COLO829 (cell line): ENCODE measurements at regions not wholly inside any gene's neighbourhood (a gene's known extent, or its start where the extent isn't known, plus 50 kb on each side); places are given as distances from the start of the nearest gene placed in this dataset.

ENCODE experiments used
- DNase-seq: peaks from one replicate; pipeline ENCODE4 v3.0.0; 2012; ENCODE audit warnings: low spot score

DNA sequence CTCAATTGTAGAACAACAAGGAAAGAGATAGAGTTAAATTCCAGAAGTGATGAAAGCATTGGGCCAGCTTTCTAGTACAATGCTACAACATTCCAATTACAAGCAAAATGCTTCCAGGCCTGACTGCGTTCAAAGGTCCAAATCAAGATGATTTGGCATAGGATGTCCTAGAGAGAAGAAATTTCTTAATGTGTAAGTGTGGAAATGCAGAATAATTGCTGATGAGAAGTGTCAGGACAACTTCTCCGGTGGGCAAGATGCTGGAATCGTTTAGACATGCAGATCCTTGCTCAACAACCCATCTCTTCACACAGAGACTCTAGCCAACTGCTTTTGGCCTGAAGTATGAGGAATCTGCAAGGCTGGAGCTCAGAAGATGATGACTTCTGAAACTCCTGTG lies 71.1 kb upstream of the PDZRN3 start:
- DNase-seq = no peak

DNA sequence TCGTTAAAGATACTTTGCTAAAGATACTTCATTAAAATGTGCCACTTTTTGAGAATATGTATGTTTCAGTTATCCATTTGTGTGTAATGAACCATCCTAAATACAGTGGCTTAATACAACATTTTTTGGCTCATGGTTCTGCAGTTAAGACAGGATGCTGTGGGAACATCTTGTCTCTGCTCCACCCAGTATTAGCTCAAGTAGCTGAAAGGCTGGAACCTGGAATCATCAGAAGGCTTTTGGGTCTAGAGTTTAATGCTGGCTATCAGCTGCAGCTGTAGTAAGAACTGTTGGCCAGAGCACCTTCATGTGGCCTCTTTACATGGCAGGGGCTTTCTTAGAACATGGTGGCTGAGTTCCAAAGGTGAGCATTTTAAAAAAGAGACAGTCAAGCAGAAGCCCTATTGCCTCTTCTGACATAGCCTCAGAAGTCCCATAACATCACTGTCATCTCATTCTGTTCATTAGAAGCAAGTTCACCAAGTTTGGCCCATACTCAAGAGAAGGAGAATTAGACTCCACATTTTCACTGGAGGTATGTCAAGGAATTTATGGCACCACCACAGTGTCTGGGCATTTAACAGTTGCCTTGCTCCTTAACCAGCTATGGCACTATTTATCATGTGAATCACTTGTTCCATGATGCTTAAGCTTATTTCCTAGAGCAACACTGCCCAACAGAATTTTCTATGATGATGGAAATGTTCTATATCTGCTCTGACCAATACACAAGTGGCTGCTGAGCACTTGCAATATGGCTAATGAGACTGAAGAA lies 70.4 kb upstream of the PDZRN3 start:
- DNase-seq = no peak

DNA sequence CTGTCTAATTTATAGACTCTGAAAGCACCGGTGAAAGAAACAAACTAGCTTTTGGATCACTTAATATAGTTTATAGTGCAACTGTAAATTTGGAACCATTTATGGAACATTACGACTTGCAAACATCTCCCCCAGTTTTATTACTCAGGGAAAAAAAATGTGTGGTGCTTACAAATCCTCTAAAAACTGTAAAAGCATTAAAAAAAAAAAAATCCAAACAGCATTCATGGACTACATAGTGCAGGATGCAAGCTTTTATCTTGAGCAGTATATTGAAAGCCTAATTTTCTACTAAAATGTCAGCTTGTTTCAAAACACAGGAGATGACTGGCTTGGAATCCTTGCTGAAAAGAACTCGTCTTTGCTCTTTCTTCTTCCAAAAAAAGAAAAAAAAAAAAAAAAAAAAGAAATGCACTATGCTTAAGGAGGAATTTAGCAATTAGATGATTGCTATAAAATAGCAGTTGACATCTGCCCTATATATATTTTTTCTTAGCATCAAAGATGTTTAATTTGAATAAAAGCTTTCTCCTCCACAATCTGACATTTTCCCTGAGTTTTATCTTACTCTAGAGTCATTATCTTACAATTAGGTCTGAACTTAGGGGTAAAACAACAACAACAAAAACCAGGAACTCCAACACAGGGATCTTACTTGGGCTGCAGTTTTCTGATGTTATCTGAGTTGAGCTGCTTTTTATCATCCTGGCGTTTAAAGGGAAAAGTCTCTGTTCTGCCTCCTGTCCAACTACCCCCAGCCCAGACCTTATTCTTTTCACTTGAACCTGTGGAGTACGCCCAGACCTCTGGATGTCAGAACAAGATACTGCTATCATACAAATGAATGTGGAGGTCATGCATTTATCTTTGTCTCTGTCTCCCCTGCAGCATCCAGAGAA lies 62.6 kb upstream of the PDZRN3 start:
- DNase-seq = no peak

DNA sequence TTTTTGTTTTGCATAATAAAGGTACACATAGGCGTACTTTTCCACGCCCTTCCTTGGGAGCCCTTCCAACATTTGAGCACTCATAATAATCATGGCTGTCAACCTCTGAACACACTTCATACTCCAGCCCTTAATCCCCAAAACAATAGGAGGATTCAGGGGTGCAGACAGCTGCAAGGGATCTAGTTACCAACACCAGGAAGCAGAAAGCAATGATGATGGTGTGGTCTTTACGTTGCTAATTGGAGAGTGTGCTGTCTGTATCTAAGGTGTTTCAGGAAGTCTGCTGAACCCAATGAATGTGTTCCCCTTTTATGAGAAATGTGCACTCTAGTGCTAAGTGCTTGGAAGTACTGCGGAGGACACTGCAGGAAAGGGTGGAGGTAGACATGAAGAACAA lies 60.3 kb upstream of the PDZRN3 start:
- no peak for DNase-seq

DNA sequence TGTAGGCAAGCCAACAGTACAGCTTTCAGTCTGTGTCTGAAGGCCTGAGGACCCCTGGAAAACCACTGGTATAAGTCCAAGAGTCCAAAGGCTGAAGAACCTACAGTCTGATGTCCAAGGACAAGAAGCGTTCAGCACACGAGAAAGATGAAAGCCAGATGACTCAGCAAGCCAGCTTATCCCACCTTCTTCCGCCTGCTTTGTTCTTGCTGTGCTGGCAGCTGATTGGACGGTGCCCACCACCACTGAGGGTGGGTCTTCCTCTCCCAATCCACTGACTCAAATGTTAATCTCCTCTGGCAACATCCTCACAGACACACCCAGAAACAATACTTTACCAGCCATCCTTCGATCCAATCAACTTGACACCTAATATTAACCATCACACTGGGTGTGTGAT lies 59.0 kb upstream of the PDZRN3 start:
- DNase-seq = no peak

- DNase-seq = no peak
Measured at GRCh38 chr3:73681610-73682009, 56.9 kb upstream of the PDZRN3 start.

DNA sequence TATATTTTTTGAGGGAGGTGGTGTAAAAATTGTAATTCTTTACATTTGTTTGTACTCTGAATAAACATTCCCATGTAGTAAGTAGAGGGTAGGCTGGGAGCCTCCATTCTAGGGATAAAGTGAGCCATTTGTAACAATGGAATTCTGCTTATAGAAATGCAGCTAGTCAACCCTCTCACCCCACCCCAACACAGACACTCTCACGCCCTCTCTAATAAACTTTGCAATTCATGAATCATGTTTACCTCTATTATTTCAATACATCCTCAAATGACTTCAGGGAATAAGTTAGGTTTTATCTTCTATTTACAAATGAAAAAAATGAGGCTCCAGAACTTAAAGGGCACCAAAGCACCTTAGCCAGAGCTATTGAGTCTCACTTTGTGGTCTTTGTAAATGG lies 56.5 kb upstream of the PDZRN3 start:
- DNase-seq = no peak

GRCh38 chr3:73680391-73681095 lies 55.8 kb upstream of the PDZRN3 start:
- DNase-seq = no peak

DNA sequence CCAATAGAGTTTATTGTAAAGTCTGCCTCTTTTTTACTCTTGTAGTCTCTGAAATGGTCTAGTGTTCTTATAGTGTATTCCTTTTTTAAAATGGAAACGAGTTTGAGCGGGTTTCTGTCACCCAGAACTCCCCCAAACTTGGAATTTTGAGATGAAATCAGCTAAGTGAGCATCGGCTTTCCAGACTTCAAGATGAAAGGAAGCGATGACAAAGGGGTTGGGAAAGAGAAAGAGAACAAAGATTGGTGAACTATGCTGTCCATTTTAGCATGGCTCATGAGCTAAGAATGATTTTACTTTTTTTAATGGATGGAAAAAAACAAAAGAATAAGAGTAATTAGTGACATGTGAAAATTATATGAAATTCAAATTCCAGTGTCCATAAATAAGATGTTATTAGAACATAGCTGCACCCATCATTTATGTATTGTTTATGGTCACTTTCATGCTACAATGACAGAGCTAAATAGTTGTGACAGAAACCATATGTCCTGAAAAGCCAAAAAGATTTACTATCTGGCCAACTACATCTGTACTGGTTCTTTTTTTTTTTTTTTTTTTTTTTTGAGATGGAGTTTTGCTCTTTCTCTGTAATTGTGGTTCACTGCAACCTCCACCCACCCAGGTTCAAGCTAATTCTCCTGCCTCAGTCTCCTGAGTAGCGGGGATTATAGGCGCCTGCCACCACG lies 52.7 kb upstream of the PDZRN3 start:
- no peak for DNase-seq
